ENCODE measurements at regions not wholly inside any gene's neighbourhood (a gene's known extent, or its start where the extent isn't known, plus 50 kb on each side); places are given as distances from the start of the nearest gene placed in this dataset.

DNA sequence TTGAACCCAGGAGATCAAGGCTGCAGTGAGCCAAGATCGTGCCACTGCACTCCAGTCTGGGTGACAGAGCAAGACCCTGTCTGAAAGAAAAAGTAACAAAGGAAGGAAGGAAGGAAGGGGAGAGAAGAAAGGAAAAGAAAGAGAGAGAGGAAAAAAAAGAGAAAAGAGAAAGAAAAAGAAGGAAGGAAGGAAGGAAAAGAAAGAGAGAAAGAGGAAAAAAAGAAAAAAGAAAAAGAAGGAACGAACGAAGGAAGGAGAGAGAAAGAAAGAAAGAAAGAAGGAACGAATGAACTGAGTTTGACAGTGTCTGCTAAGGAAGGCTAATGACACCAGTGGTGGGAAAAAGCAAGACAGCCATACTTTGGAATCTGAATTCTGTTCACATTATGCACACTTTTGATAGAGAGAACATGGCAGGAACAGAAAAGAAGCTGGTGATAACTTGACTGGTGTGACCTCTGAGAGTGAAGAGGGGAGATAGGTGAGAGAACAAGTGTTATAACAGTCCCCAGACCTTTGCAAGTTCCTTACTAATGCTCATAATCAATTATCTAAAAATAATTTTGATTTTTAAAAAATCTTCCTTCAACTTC lies 93.3 kb upstream of the MYLIP start:
- no peak for TF ChIP-seq EZH2 (IDR thresholded peaks at IDR 0.05; ENCODE audit: borderline replicate concordance, low read length)
- TF ChIP-seq, protein P1, sequence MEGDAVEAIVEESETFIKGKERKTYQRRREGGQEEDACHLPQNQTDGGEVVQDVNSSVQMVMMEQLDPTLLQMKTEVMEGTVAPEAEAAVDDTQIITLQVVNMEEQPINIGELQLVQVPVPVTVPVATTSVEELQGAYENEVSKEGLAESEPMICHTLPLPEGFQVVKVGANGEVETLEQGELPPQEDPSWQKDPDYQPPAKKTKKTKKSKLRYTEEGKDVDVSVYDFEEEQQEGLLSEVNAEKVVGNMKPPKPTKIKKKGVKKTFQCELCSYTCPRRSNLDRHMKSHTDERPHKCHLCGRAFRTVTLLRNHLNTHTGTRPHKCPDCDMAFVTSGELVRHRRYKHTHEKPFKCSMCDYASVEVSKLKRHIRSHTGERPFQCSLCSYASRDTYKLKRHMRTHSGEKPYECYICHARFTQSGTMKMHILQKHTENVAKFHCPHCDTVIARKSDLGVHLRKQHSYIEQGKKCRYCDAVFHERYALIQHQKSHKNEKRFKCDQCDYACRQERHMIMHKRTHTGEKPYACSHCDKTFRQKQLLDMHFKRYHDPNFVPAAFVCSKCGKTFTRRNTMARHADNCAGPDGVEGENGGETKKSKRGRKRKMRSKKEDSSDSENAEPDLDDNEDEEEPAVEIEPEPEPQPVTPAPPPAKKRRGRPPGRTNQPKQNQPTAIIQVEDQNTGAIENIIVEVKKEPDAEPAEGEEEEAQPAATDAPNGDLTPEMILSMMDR (conservative IDR thresholded peaks at IDR 0.05 in 1 of 2, IDR thresholded peaks at IDR 0.05 in 1 of 2; ENCODE audit: extremely low read depth in 1 of 2, insufficient read depth in 1 of 2, low read depth in 1 of 2, low read length in 2 of 2) = no peak

Data from mammary epithelial cell (primary cell).